ENCODE measurements at regions not wholly inside any gene's neighbourhood (a gene's known extent, or its start where the extent isn't known, plus 50 kb on each side); places are given as distances from the start of the nearest gene placed in this dataset.

GRCh38 chr6:33869121-33869520 lies 65.3 kb upstream of the MLN start:
- no peak for DNase-seq (ENCODE audit: low read depth in 1 of 2, low spot score in 2 of 2)
- Histone ChIP-seq H3K9me3 (replicated peaks) (no peaks in the 10 kb centered on the region), H3K36me3 (no peaks in the 10 kb centered on the region), H3K4me1 (replicated peaks) (no peaks in the 10 kb centered on the region), H3K27ac (no peak overlapping the region), H3K27me3 (replicated peaks) (peaks cover 3% of the 10 kb centered on the region; the same call in 1 of the 2 replicates), H3K4me3 (no peak overlapping the region)

- DNase-seq (ENCODE audit: low read depth in 1 of 2, low spot score in 2 of 2) = no peak
- H3K4me3 ChIP-seq = no peak overlapping the region
- H3K4me1 ChIP-seq (replicated peaks) = no peaks in the 10 kb centered on the region
- H3K27ac ChIP-seq = no peak overlapping the region
- H3K36me3 ChIP-seq = no peaks in the 10 kb centered on the region
- no peaks in the 10 kb centered on the region for H3K9me3 ChIP-seq (replicated peaks)
- peaks cover under 1% of the 10 kb centered on the region; the same call in 1 of the 2 replicates for H3K27me3 ChIP-seq (replicated peaks)
Measured at GRCh38 chr6:33868141-33868540, 64.3 kb upstream of the MLN start.

GRCh38 chr6:33865478-33866077 lies 61.8 kb upstream of the MLN start:
- H3K27ac ChIP-seq = no peak overlapping the region
- H3K4me1 ChIP-seq (replicated peaks) = no peaks in the 10 kb centered on the region
- no peaks in the 10 kb centered on the region for H3K36me3 ChIP-seq
- no peak overlapping the region for H3K4me3 ChIP-seq
- DNase-seq (ENCODE audit: low read depth in 1 of 2, low spot score in 2 of 2) = no peak
- no peaks in the 10 kb centered on the region for H3K9me3 ChIP-seq (replicated peaks)
- no peaks in the 10 kb centered on the region; the same call in 1 of the 2 replicates for H3K27me3 ChIP-seq (replicated peaks)

GRCh38 chr6:33863723-33864440 lies 60.1 kb upstream of the MLN start:
- Histone ChIP-seq H3K4me3 (no peak overlapping the region), H3K27ac (no peak overlapping the region), H3K4me1 (replicated peaks) (no peaks in the 10 kb centered on the region), H3K9me3 (replicated peaks) (no peaks in the 10 kb centered on the region), H3K36me3 (no peaks in the 10 kb centered on the region), H3K27me3 (replicated peaks) (no peaks in the 10 kb centered on the region; the same call in 1 of the 2 replicates)
- DNase-seq (ENCODE audit: low read depth in 1 of 2, low spot score in 2 of 2) = no peak

- H3K27ac ChIP-seq = no peak overlapping the region
- DNase-seq (ENCODE audit: low read depth in 1 of 2, low spot score in 2 of 2) = no peak
- no peaks in the 10 kb centered on the region for H3K4me1 ChIP-seq (replicated peaks)
- no peaks in the 10 kb centered on the region; the same call in 1 of the 2 replicates for H3K27me3 ChIP-seq (replicated peaks)
- no peaks in the 10 kb centered on the region for H3K9me3 ChIP-seq (replicated peaks)
- H3K4me3 ChIP-seq = no peak overlapping the region
- no peaks in the 10 kb centered on the region for H3K36me3 ChIP-seq
Measured at GRCh38 chr6:33863084-33863483, 59.3 kb upstream of the MLN start.

GRCh38 chr6:33862536-33862935 lies 58.7 kb upstream of the MLN start:
- no peaks in the 10 kb centered on the region for H3K9me3 ChIP-seq (replicated peaks)
- H3K27ac ChIP-seq = no peak overlapping the region
- no peak for DNase-seq (ENCODE audit: low read depth in 1 of 2, low spot score in 2 of 2)
- no peaks in the 10 kb centered on the region for H3K36me3 ChIP-seq
- no peak overlapping the region for H3K4me3 ChIP-seq
- H3K27me3 ChIP-seq (replicated peaks) = no peaks in the 10 kb centered on the region; the same call in 1 of the 2 replicates
- H3K4me1 ChIP-seq (replicated peaks) = no peaks in the 10 kb centered on the region

GRCh38 chr6:33861722-33862121 lies 57.9 kb upstream of the MLN start:
- no peak overlapping the region for H3K27ac ChIP-seq
- no peaks in the 10 kb centered on the region for H3K36me3 ChIP-seq
- H3K9me3 ChIP-seq (replicated peaks) = no peaks in the 10 kb centered on the region
- no peaks in the 10 kb centered on the region; the same call in 1 of the 2 replicates for H3K27me3 ChIP-seq (replicated peaks)
- DNase-seq (ENCODE audit: low read depth in 1 of 2, low spot score in 2 of 2) = no peak
- H3K4me3 ChIP-seq = no peak overlapping the region
- H3K4me1 ChIP-seq (replicated peaks) = no peaks in the 10 kb centered on the region

GRCh38 chr6:33860706-33861474 lies 57.1 kb upstream of the MLN start:
- Histone ChIP-seq H3K27me3 (replicated peaks) (no peaks in the 10 kb centered on the region; the same call in 1 of the 2 replicates), H3K9me3 (replicated peaks) (no peaks in the 10 kb centered on the region), H3K27ac (no peak overlapping the region), H3K4me1 (replicated peaks) (no peaks in the 10 kb centered on the region), H3K4me3 (no peak overlapping the region), H3K36me3 (no peaks in the 10 kb centered on the region)
- no peak for DNase-seq (ENCODE audit: low read depth in 1 of 2, low spot score in 2 of 2)

GRCh38 chr6:33860006-33860405 lies 56.2 kb upstream of the MLN start:
- H3K4me1 ChIP-seq (replicated peaks) = no peaks in the 10 kb centered on the region
- no peaks in the 10 kb centered on the region; the same call in 1 of the 2 replicates for H3K27me3 ChIP-seq (replicated peaks)
- no peak overlapping the region for H3K27ac ChIP-seq
- H3K9me3 ChIP-seq (replicated peaks) = no peaks in the 10 kb centered on the region
- no peak overlapping the region for H3K4me3 ChIP-seq
- no peaks in the 10 kb centered on the region for H3K36me3 ChIP-seq
- no peak for DNase-seq (ENCODE audit: low read depth in 1 of 2, low spot score in 2 of 2)

GRCh38 chr6:33858804-33859505 lies 55.2 kb upstream of the MLN start:
- no peaks in the 10 kb centered on the region; the same call in 1 of the 2 replicates for H3K27me3 ChIP-seq (replicated peaks)
- DNase-seq (ENCODE audit: low read depth in 1 of 2, low spot score in 2 of 2) = no peak

GRCh38 chr6:33857932-33858475 lies 54.2 kb upstream of the MLN start:
- Histone ChIP-seq H3K9me3 (replicated peaks) (no peaks in the 10 kb centered on the region), H3K36me3 (no peaks in the 10 kb centered on the region), H3K27ac (no peak overlapping the region), H3K27me3 (replicated peaks) (no peaks in the 10 kb centered on the region), H3K4me3 (no peak overlapping the region), H3K4me1 (replicated peaks) (no peaks in the 10 kb centered on the region)
- DNase-seq (ENCODE audit: low read depth in 1 of 2, low spot score in 2 of 2) = no peak

More at GRCh38 chr6:33858804-33859505, 55.2 kb upstream of the MLN start:
- no peak overlapping the region for H3K27ac ChIP-seq
- H3K4me3 ChIP-seq = no peak overlapping the region
- no peaks in the 10 kb centered on the region for H3K4me1 ChIP-seq (replicated peaks)
- no peaks in the 10 kb centered on the region for H3K36me3 ChIP-seq
- no peaks in the 10 kb centered on the region for H3K9me3 ChIP-seq (replicated peaks)

GRCh38 chr6:33857093-33857931 lies 53.5 kb upstream of the MLN start:
- Histone ChIP-seq H3K9me3 (replicated peaks) (no peaks in the 10 kb centered on the region), H3K27me3 (replicated peaks) (no peaks in the 10 kb centered on the region), H3K36me3 (no peaks in the 10 kb centered on the region), H3K4me1 (replicated peaks) (no peaks in the 10 kb centered on the region), H3K27ac (no peak overlapping the region), H3K4me3 (no peak overlapping the region)
- DNase-seq (ENCODE audit: low read depth in 1 of 2, low spot score in 2 of 2) = no peak

GRCh38 chr6:33856655-33857054 lies 52.9 kb upstream of the MLN start:
- DNase-seq (ENCODE audit: low read depth in 1 of 2, low spot score in 2 of 2) = no peak
- no peaks in the 10 kb centered on the region for H3K9me3 ChIP-seq (replicated peaks)
- H3K27ac ChIP-seq = no peak overlapping the region

More at GRCh38 chr6:33856655-33857054, 52.9 kb upstream of the MLN start:
- no peaks in the 10 kb centered on the region for H3K4me1 ChIP-seq (replicated peaks)
- no peaks in the 10 kb centered on the region for H3K27me3 ChIP-seq (replicated peaks)
- H3K4me3 ChIP-seq = no peak overlapping the region
- no peaks in the 10 kb centered on the region for H3K36me3 ChIP-seq

Data from SJSA1 (cell line).